Common myeloid progenitor, CD34-positive (primary cell): ENCODE measurements at regions not wholly inside any gene's neighbourhood (a gene's known extent, or its start where the extent isn't known, plus 50 kb on each side); places are given as distances from the start of the nearest gene placed in this dataset.

Experiments used
- CTCF ChIA-PET: fragments of 350-600 bp; sonication (Branson Sonifier 250); formaldehyde crosslinking; loops from one replicate; lab custom pipeline; 2021; ENCODE audit warnings: antibody characterized with exemption; lab: Charles Lee
- POLR2A ChIA-PET: fragments of 350-600 bp; sonication (Branson Sonifier 250); formaldehyde crosslinking; loops from one replicate; lab custom pipeline; 2021; ENCODE audit warnings: antibody characterized with exemption; lab: Charles Lee
- DNase-seq, 3 donors: peaks; one replicate each; pipeline versions ENCODE4 v3.0.0 to v3.0.0-alpha.2; 2013
- H3K27ac ChIP-seq, 2 experiments: 1 replicate in 1 of 2; 2 replicates in 1 of 2; pipeline ENCODE4 v1.7.0; 2013; ENCODE audit warnings: inconsistent platforms in 2 of 2, low read length in 2 of 2, mild to moderate bottlenecking in 2 of 2, low read depth in 1 of 2, moderate library complexity in 1 of 2; ENCODE audit not compliant: severe bottlenecking in 2 of 2, insufficient read depth in 1 of 2, poor library complexity in 1 of 2
- H3K27me3 ChIP-seq, 5 experiments: replicated peaks in 2 of 5; 1 replicate in 3 of 5; 2 replicates in 2 of 5; pipeline versions ENCODE4 v1.6.1 to v1.7.0; 2013; ENCODE audit warnings: low read length in 4 of 5, mild to moderate bottlenecking in 2 of 5, moderate library complexity in 2 of 5, inconsistent platforms in 1 of 5; ENCODE audit not compliant: insufficient read depth in 5 of 5, control insufficient read depth in 4 of 5
- H3K36me3 ChIP-seq, 4 experiments: 1 replicate in 2 of 4; 2 replicates in 2 of 4; pipeline versions ENCODE4 v1.6.1 to v1.7.0; 2013; ENCODE audit warnings: low read length in 3 of 4, control low read depth in 1 of 4, mild to moderate bottlenecking in 1 of 4; ENCODE audit not compliant: control insufficient read depth in 4 of 4, insufficient read depth in 4 of 4
- H3K4me1 ChIP-seq, 4 experiments: 1 replicate in 3 of 4; 2 replicates in 1 of 4; pipeline versions ENCODE4 v1.6.1 to v1.7.1; 2013; ENCODE audit warnings: low read length in 3 of 4, mild to moderate bottlenecking in 3 of 4, control low read depth in 1 of 4, inconsistent platforms in 1 of 4, moderate library complexity in 1 of 4; ENCODE audit not compliant: control insufficient read depth in 4 of 4, insufficient read depth in 4 of 4; ENCODE audit errors: control extremely low read depth in 1 of 4
- H3K4me3 ChIP-seq, 7 experiments: 1 replicate in 4 of 7; 2 replicates in 3 of 7; pipeline versions ENCODE4 v1.5.1 to v1.7.0; 2013; ENCODE audit warnings: mild to moderate bottlenecking in 7 of 7, low read length in 6 of 7, moderate library complexity in 6 of 7, inconsistent platforms in 2 of 7, low read depth in 2 of 7, control low read depth in 1 of 7; ENCODE audit not compliant: insufficient read depth in 4 of 7, control insufficient read depth in 1 of 7; ENCODE audit errors: extremely low read depth in 1 of 7
- H3K9me3 ChIP-seq, 5 experiments: 1 replicate in 4 of 5; 2 replicates in 1 of 5; pipeline versions ENCODE4 v1.6.1 to v1.7.1; 2013; ENCODE audit warnings: low read length in 4 of 5, mild to moderate bottlenecking in 2 of 5, inconsistent platforms in 1 of 5, low read depth in 1 of 5, moderate library complexity in 1 of 5; ENCODE audit not compliant: control insufficient read depth in 4 of 5, insufficient read depth in 2 of 5; ENCODE audit errors: control extremely low read depth in 1 of 5
- WGBS: methylation state at CpG from one replicate; pipeline ENCODE4 v1.1.5; 2013; ENCODE audit not compliant: insufficient coverage; 5-methylcytosine and 5-hydroxymethylcytosine counted together

GRCh38 chr11:121958323-121958970 is 157.6 kb downstream of the BLID start:
- no peaks in the 10 kb centered on the region for H3K4me1 ChIP-seq
- H3K27me3 ChIP-seq = peaks cover 0 to 3% (median 0%) of the 10 kb centered on the region in 5 experiments
- H3K9me3 ChIP-seq = no peaks in the 10 kb centered on the region
- WGBS = 100% methylated on average over 2 of the region's 3 CpGs
- no peak overlapping the region for H3K27ac ChIP-seq
- CTCF ChIA-PET = no interaction called here
- DNase-seq = no peak
- POLR2A ChIA-PET = no interaction called here
- no peaks in the 10 kb centered on the region for H3K36me3 ChIP-seq
- no peak overlapping the region for H3K4me3 ChIP-seq

DNA sequence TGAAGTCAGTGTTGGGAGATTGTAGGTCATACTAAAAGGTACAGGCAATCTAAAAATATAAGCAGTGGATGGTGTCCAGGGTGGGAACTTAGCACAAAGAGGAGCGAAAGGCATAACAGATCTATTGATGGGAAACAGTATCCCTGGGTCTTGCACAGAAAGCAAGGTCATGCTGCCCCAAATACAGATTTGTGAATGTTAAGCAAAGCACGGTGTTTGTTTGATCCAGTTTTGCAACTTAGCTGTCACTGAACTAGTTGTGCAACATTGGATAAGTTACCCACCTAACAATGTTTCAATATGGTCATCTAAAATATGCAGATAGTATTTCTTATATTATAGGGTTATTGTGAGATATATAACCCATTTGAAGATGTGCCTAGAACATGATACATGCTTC is 162.9 kb downstream of the BLID start:
- Histone ChIP-seq H3K36me3 (no peaks in the 10 kb centered on the region), H3K4me1 (no peaks in the 10 kb centered on the region), H3K9me3 (no peaks in the 10 kb centered on the region), H3K4me3 (no peak overlapping the region), H3K27ac (no peak overlapping the region), H3K27me3 (peaks cover 0 to 2% (median 0%) of the 10 kb centered on the region in 5 experiments)
- WGBS = 100% methylated on average over 1 of the region's 2 CpGs
- no peak for DNase-seq
- POLR2A ChIA-PET = no interaction called here
- CTCF ChIA-PET = no interaction called here

DNA sequence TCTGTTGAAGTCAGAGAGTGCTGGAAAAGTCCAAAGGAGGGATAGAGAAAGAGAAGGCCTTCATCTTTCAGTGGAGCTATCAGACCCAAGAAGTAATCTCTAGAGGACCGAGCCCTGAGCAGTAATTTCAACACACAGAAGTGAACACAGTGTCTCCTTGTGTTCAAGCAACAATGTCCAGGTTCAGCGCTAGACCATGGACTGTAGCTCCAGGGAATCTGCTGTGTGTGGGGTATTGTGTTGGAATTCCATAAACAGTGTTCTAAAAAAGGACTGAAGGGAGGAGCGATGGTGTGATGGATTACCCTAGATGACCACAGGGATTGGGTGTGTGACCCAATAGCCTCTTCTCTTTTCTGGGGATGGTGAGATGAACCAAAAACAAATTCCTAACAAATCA is 165.9 kb downstream of the BLID start:
- H3K9me3 ChIP-seq = peaks cover 0 to 3% (median 2%) of the 10 kb centered on the region in 5 experiments
- peaks cover 0 to 2% (median 0%) of the 10 kb centered on the region in 5 experiments for H3K27me3 ChIP-seq
- POLR2A ChIA-PET = no interaction called here
- 100% methylated on average over 3 of the region's 3 CpGs for WGBS
- no peaks in the 10 kb centered on the region for H3K36me3 ChIP-seq
- H3K4me3 ChIP-seq = no peak overlapping the region
- CTCF ChIA-PET = no interaction called here
- no peak for DNase-seq
- H3K4me1 ChIP-seq = no peaks in the 10 kb centered on the region
- H3K27ac ChIP-seq = no peak overlapping the region

GRCh38 chr11:121946514-121946913 is 169.5 kb downstream of the BLID start:
- no peaks in the 10 kb centered on the region for H3K4me1 ChIP-seq
- no peak overlapping the region for H3K27ac ChIP-seq
- peaks cover 0 to 2% (median 0%) of the 10 kb centered on the region in 5 experiments for H3K27me3 ChIP-seq
- H3K9me3 ChIP-seq = peaks cover 0 to 3% (median 2%) of the 10 kb centered on the region in 5 experiments
- H3K36me3 ChIP-seq = no peaks in the 10 kb centered on the region
- WGBS = 100% methylated on average over 1 of the region's 3 CpGs
- ChIA-PET CTCF (no interaction called here), POLR2A (no interaction called here)
- no peak for DNase-seq
- no peak overlapping the region for H3K4me3 ChIP-seq

DNA sequence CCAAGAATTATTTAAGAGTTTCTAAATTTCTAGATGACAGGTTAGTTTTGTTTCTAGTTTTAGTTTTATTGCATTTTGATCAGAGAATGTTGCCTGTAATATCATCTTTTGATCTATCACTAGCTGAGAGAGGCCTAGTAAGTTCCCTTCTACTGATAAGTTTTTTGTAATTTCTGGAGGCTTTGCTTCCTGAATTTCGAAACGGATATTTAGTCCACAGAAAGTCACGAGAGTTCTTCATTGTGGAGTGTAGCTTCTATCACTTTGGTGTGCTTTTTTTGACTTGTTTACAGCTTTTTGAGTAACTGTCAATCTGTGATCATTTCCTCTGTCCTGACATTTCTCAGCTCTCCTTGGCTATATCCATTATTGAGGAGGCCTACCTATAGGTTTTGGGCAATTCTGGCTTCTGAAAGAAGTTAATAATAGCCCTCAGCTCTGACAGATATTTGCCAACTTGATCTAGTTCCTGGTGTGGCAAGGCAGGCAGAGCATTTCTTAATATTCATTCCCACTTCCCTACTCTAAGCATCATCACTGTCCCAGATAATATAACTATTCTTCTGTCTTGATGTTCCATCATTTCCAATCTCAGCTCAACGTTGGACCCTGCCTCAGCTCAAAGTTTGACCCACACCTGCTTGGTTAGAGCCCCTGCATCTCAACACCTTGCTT is 171.3 kb downstream of the BLID start:
- Histone ChIP-seq H3K9me3 (peaks cover 0 to 3% (median 2%) of the 10 kb centered on the region in 5 experiments), H3K27ac (no peak overlapping the region), H3K4me1 (no peaks in the 10 kb centered on the region), H3K4me3 (no peak overlapping the region), H3K36me3 (no peaks in the 10 kb centered on the region), H3K27me3 (no peaks in the 10 kb centered on the region)
- ChIA-PET CTCF (no interaction called here), POLR2A (no interaction called here)
- no peak for DNase-seq
- 48% methylated on average over 3 of the region's 4 CpGs for WGBS

- Histone ChIP-seq H3K4me3 (no peak overlapping the region), H3K9me3 (no peaks in the 10 kb centered on the region), H3K27ac (no peak overlapping the region), H3K4me1 (no peaks in the 10 kb centered on the region), H3K36me3 (no peaks in the 10 kb centered on the region), H3K27me3 (peaks cover 0 to 2% (median 0%) of the 10 kb centered on the region in 5 experiments)
- no peak for DNase-seq
- ChIA-PET CTCF (no interaction called here), POLR2A (no interaction called here)
- WGBS = 92% methylated on average over 2 of the region's 2 CpGs
Observed at GRCh38 chr11:121938076-121938475, 177.9 kb downstream of the BLID start.

GRCh38 chr11:121936781-121937447 is 179.1 kb downstream of the BLID start:
- H3K9me3 ChIP-seq = no peaks in the 10 kb centered on the region
- H3K27ac ChIP-seq = no peak overlapping the region
- peaks cover 0 to 2% (median 0%) of the 10 kb centered on the region in 5 experiments for H3K27me3 ChIP-seq
- no peak overlapping the region for H3K4me3 ChIP-seq
- CTCF ChIA-PET = no interaction called here
- WGBS = 71% methylated on average over 4 of the region's 5 CpGs
- no peaks in the 10 kb centered on the region for H3K4me1 ChIP-seq
- POLR2A ChIA-PET = no interaction called here
- no peak for DNase-seq
- no peaks in the 10 kb centered on the region for H3K36me3 ChIP-seq
